ENCODE measurements at regions not wholly inside any gene's neighbourhood (a gene's known extent, or its start where the extent isn't known, plus 50 kb on each side); places are given as distances from the start of the nearest gene placed in this dataset.

DNA sequence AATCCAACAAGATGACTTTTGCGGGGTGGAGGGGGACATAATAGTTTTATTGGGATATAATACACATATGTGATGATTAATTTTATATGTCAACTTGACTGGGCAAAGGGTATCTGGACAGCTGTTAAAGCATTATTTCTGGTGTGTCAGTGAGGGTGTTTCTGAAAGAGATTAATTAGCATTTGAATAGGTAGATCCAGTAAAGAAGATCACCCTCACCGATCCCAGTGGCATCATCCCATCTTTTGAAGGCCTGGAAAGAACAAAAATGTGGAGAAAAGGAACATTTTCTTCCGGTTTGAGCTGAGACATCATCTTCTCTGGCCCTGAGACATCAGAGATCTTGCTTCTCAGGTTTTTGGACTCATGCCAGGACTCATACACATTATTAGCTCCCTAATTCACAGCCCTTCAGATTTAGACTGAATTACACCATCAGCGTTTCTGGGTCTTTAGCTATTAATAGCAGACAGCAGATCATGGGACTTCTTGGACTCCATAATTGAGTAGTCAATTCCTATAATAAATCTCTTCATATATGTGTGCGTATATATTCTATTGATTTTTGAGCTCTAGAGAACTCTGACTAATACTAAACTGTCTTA lies 283.6 kb downstream of the PCNX1 start:
- TF ChIP-seq, protein P1, sequence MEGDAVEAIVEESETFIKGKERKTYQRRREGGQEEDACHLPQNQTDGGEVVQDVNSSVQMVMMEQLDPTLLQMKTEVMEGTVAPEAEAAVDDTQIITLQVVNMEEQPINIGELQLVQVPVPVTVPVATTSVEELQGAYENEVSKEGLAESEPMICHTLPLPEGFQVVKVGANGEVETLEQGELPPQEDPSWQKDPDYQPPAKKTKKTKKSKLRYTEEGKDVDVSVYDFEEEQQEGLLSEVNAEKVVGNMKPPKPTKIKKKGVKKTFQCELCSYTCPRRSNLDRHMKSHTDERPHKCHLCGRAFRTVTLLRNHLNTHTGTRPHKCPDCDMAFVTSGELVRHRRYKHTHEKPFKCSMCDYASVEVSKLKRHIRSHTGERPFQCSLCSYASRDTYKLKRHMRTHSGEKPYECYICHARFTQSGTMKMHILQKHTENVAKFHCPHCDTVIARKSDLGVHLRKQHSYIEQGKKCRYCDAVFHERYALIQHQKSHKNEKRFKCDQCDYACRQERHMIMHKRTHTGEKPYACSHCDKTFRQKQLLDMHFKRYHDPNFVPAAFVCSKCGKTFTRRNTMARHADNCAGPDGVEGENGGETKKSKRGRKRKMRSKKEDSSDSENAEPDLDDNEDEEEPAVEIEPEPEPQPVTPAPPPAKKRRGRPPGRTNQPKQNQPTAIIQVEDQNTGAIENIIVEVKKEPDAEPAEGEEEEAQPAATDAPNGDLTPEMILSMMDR (IDR thresholded peaks at IDR 0.05) = no peak
- no peak for DNase-seq (ENCODE audit: low spot score)
- no peak overlapping the region for H3K4me3 ChIP-seq
- H3K27ac ChIP-seq = no peak overlapping the region

DNA sequence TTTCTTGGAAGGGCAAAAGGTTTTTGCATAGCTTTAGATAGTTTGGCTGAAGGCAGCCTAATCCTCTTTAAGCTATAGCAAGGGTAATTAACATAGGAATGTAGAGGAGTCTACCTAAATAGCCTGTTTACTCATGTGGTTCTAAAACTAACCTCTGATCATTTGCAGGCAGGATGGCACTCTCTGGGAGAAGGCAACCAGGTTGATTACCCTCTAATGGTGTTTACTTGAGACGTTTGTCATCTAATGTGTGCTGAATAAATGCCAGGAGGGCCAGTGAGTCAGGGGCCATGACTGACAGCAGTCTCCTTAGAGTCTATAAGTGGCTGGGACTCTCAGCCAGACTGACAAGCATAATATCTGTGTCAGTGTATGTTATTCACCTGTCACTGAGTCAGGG lies 286.4 kb downstream of the PCNX1 start:
- DNase-seq (ENCODE audit: low spot score) = no peak
- Histone ChIP-seq H3K4me3 (no peak overlapping the region), H3K27ac (no peak overlapping the region)
- TF ChIP-seq, protein P1 (IDR thresholded peaks at IDR 0.05) = no peak

DNA sequence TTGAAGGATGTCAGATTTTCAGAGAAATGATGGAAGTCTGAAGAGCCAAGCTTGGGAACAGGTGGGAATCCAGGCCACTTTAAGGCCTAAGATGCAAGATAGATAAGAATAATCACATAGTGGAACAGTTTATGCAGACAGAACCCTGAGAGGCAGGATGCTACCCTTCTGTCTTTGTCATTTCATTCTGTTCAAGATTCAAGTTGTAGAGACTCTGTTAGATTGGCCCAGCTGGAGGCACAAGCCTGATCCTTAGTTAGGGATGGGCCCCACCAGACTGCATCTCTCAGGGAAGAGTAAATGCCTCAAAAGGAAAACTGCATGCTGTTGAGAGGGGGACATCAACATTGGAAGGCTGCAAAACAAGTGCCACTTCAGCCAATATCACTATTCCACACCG lies 287.0 kb downstream of the PCNX1 start:
- no peak for DNase-seq (ENCODE audit: low spot score)

DNA sequence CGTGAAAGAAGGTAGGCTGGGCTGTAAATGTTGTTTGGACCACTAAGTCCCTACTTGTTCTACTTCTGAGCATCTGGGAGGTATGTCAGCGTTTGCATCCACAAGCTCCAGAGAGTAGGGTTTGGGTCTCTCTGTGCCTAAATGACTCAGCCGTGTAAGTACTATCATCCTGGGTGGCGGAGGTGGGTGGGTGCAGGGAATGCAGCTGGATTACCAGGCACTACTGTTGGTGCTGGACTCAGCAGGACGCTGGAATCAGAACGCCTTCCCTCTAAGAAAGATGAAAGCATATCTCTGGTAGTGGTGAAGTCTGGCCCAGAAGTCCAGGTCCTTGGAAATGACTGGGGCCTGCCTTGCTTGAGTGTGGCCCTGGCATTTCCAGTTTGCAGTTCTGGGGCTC lies 289.7 kb downstream of the PCNX1 start:
- no peak overlapping the region for H3K27ac ChIP-seq

More for the DNA sequence above, 287.0 kb downstream of the PCNX1 start:
- H3K27ac ChIP-seq = no peak overlapping the region
- no peak overlapping the region for H3K4me3 ChIP-seq
- TF ChIP-seq, protein P1 (IDR thresholded peaks at IDR 0.05) = no peak

DNA sequence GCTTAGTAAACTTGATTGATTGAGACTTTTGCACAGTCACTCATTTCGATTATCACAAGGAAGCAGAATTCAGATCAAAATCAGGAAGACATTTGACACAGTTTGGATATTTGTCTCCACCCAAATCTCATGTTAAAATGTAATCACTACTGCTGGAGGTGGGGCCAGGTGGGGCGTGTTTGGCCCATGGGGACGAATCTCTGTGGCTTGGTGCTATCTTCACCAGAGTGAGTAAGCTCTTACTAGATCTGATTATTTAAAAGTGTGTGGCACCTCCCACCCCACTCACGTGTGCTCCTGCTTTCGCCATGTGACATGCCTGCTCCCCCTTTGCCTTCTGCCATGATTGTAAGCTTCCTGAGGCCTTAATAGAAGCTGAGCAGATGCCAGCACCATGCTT lies 291.4 kb downstream of the PCNX1 start:
- H3K4me3 ChIP-seq = no peak overlapping the region
- no peak for DNase-seq (ENCODE audit: low spot score)
- TF ChIP-seq, protein P1 (IDR thresholded peaks at IDR 0.05) = no peak
- H3K27ac ChIP-seq = no peak overlapping the region

More for the DNA sequence above, 289.7 kb downstream of the PCNX1 start:
- no peak overlapping the region for H3K4me3 ChIP-seq
- no peak for DNase-seq (ENCODE audit: low spot score)
- TF ChIP-seq, protein P1 (IDR thresholded peaks at IDR 0.05) = no peak

DNA sequence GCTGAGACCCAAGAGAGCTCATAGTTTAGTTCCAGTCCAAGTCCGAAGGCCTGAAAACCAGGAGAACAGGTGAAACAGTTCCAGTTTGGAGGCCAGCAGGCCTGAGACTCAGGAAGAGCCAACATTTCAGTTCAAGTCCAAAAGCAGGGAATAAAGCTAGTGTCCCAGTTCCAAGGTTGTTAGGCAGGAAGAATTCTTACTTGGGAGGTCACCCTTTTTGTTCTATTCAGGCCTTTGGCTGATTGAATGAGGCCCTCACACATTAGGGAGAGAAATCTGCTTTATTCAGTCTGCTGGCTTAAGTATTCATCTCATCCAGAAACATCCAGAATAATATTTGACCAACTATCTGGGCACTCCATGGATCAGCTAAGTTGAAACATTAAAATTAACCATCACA lies 294.6 kb downstream of the PCNX1 start:
- no peak overlapping the region for H3K27ac ChIP-seq
- DNase-seq (ENCODE audit: low spot score) = no peak
- TF ChIP-seq, protein P1 (IDR thresholded peaks at IDR 0.05) = no peak
- no peak overlapping the region for H3K4me3 ChIP-seq

DNA sequence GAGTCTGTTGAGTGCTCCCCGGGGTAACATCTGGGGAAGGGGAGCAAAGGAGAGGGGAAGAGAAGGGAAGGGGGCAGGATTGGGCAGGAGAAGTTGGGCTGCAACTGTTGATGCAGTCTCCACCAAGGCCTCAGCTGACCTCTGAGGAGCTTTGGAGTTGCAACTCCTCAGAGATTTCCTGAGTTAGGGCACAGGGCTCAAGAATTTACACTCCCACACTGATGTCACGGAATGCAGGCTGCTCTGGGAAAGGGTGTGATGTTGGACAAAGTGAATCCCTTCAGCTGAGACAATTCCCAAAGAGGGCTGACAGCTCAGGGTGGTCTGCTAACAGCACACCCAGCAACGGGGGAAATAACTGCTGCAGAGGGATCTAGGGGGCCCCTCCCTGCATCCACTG lies 295.6 kb downstream of the PCNX1 start:
- TF ChIP-seq, protein P1 (IDR thresholded peaks at IDR 0.05) = no peak
- Histone ChIP-seq H3K27ac (no peak overlapping the region), H3K4me3 (no peak overlapping the region)
- DNase-seq (ENCODE audit: low spot score) = no peak
